Activated CD8-positive, alpha-beta T cell treated with anti-CD3 and anti-CD28 coated beads, Interleukin-2, amount 10 ng/mL, durations not matched to agents 7 days and 5 days (primary cell): ENCODE measurements at regions not wholly inside any gene's neighbourhood (a gene's known extent, or its start where the extent isn't known, plus 50 kb on each side); places are given as distances from the start of the nearest gene placed in this dataset.
A peak's percentile ranks its signal among the peaks of the same experiment; 100 is the strongest.
"Not testable (repeated sequence)": the region's sequence is repeated elsewhere in the genome, so short reads cannot be mapped to it uniquely, and the experiment has no call there.

Experiments
- ATAC-seq: fragments of 150-1000 bp; cut with Tn5 transposase; one replicate; pipeline ENCODE4 v1.10.0; 2021; ENCODE audit warnings: moderate library complexity
- CTCF ChIA-PET: fragments of 350-600 bp; sonication (Branson Sonifier 250); formaldehyde crosslinking; loops from one replicate; lab custom pipeline; 2021; ENCODE audit warnings: antibody characterized with exemption; lab: Charles Lee
- POLR2A ChIA-PET: fragments of 350-600 bp; sonication (Branson Sonifier 250); formaldehyde crosslinking; loops from one replicate; lab custom pipeline; 2021; ENCODE audit warnings: antibody characterized with exemption; lab: Charles Lee
- DNase-seq: peaks from one replicate; pipeline ENCODE4 v3.0.0-alpha.2; 2020
- H3K27ac Mint-ChIP-seq: one replicate; pipeline ENCODE4 v1.8.0; 2021; ENCODE audit warnings: mild to moderate bottlenecking, mixed read lengths
- H3K27me3 Mint-ChIP-seq: one replicate; pipeline ENCODE4 v1.8.0; 2021; ENCODE audit warnings: low read depth, mixed read lengths
- H3K36me3 Mint-ChIP-seq: one replicate; pipeline ENCODE4 v1.8.0; 2021; ENCODE audit warnings: low read depth, mixed read lengths
- H3K4me1 Mint-ChIP-seq: one replicate; pipeline ENCODE4 v1.8.0; 2021; ENCODE audit warnings: low read depth, mixed read lengths
- H3K4me3 Mint-ChIP-seq: one replicate; pipeline ENCODE4 v1.8.0; 2021; ENCODE audit warnings: mild to moderate bottlenecking, mixed read lengths
- H3K9me3 Mint-ChIP-seq: one replicate; pipeline ENCODE4 v1.8.0; 2022; ENCODE audit warnings: mixed read lengths; ENCODE audit not compliant: insufficient read depth

DNA sequence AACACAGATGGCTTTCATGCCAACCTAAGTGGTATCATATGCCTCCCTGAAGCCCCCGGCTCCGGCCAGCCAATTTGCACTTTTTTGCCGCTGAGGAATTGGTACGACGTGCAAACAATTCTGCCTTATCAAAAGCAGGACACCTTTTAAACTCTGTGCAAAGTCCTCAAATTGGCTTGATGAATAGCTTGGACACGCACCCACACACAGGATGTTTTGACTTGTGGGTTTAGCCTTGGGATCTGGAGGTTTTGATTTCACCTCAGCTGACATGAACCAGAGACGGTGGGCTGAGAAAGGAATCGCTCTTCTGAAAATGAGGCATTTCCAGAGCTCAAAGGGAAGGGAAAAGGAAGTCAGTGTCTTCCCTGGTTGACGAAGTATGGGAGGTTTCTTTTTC lies 110.8 kb upstream of the SHOX start:
- ChIA-PET CTCF (no interaction called here), POLR2A (no interaction called here)
- H3K36me3 Mint-ChIP-seq, result no peaks in the 10 kb centered on the region
- no peak overlapping the region for H3K27ac Mint-ChIP-seq
- no peaks in the 10 kb centered on the region for H3K27me3 Mint-ChIP-seq
- H3K4me3 Mint-ChIP-seq, result no peak overlapping the region
- H3K4me1 Mint-ChIP-seq, result no peaks in the 10 kb centered on the region
- ATAC-seq, result no peak
- peaks cover 4% of the 10 kb centered on the region for H3K9me3 Mint-ChIP-seq
- DNase-seq, result no peak

DNA sequence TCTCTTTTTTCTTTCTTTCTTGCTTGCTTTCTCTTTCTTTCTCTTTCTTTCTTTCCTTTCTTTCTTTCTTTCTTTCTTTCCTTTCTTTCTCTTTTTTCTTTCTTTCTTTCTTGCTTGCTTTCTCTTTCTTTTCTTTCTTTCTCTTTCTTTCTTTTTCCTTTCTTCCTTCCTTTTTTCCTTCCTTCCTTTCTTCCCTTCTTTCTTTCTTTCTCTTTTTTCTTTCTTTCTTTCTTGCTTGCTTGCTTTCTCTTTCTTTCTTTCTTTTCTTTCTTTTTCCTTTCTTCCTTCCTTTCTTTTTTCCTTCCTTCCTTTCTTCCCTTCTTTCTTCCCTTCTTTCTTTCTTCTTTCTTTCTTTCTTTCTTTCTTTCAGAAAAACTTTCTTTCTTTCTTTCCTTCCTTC lies 108.1 kb upstream of the SHOX start:
- ChIA-PET CTCF (no interaction called here), POLR2A (no interaction called here)
- H3K27me3 Mint-ChIP-seq, result no peaks in the 10 kb centered on the region
- no peaks in the 10 kb centered on the region for H3K36me3 Mint-ChIP-seq
- no peak overlapping the region for H3K4me3 Mint-ChIP-seq
- no peak for ATAC-seq
- H3K9me3 Mint-ChIP-seq, result peaks cover 4% of the 10 kb centered on the region
- DNase-seq, result no peak
- H3K4me1 Mint-ChIP-seq, result no peaks in the 10 kb centered on the region
- no peak overlapping the region for H3K27ac Mint-ChIP-seq

DNA sequence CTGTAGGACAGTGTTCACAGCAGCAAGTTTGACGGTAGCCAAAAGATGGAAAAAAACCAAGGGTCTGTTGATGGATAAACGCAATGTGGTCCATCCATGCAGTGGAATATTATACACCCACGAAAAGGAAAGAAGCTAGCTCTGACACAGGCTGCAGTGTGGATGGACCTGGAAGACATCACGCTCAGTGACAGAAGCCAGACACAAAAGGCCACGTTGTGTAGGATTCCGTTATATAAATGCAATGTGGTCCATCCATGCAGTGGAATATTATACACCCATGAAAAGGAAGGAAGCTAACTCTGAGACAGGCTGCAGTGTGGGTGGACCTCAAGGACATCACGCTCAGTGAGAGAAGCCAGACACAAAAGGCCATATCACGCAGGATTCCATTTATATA lies 105.5 kb upstream of the SHOX start:
- POLR2A ChIA-PET, result no interaction called here

DNA sequence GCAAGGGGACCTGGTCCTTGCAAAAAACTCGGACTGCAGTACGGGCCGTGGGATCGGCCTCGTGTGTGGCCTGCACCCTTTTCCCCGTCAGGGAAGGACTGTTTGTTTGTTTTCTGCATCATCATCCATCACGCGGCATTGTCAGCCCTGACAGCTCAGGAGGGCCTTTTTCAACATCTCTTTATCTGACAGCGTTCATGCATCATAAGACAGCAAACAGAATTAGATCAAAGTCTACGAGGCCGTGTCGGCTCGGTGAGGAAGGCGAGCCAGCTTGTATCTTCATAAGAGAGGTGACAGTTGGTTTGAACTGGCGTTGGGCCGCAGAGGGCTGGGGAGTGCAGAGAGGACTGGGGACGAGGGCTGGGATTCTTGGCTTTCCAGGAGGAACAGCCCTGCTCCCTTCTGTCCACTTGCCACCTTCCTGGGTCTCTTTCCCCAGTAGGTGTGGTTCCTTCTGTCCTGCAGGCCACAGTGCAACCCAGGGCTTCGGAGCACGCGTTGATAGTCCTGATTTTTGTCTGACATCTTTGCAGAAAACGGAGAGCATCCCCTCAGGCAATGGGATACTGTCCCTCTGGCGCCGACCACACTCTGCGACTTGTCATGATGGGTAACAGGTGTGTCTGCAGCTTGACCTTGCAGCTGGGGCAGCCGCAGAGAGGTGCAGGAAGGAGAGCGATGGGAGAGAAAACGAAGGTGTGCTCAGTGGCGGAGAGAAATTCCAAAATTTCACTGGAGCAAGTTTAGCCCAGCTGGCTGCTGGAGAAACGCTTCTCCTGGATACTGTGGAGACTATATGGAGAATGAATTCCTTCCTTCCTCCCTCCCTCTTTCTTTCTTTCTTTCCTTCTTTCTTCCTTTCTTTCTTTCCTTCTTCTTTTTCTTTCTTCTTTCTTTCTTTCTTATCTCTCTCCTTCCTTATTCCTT lies 104.0 kb upstream of the SHOX start:
- ChIA-PET POLR2A (no interaction called here), CTCF (no interaction called here)
- Mint-ChIP-seq H3K4me1 (no peaks in the 10 kb centered on the region), H3K27me3 (no peaks in the 10 kb centered on the region), H3K36me3 (no peaks in the 10 kb centered on the region), H3K27ac (no peak overlapping the region), H3K9me3 (peaks cover 4% of the 10 kb centered on the region), H3K4me3 (no peak overlapping the region)
- no peak for ATAC-seq
- DNase-seq, result peak; percentile 31

More for the DNA sequence above, 105.5 kb upstream of the SHOX start:
- Mint-ChIP-seq H3K4me3 (no peak overlapping the region), H3K27ac (no peak overlapping the region), H3K9me3 (peaks cover 4% of the 10 kb centered on the region), H3K4me1 (no peaks in the 10 kb centered on the region), H3K27me3 (no peaks in the 10 kb centered on the region), H3K36me3 (no peaks in the 10 kb centered on the region)
- CTCF ChIA-PET, result no interaction called here
- ATAC-seq (no peak), DNase-seq (no peak)

DNA sequence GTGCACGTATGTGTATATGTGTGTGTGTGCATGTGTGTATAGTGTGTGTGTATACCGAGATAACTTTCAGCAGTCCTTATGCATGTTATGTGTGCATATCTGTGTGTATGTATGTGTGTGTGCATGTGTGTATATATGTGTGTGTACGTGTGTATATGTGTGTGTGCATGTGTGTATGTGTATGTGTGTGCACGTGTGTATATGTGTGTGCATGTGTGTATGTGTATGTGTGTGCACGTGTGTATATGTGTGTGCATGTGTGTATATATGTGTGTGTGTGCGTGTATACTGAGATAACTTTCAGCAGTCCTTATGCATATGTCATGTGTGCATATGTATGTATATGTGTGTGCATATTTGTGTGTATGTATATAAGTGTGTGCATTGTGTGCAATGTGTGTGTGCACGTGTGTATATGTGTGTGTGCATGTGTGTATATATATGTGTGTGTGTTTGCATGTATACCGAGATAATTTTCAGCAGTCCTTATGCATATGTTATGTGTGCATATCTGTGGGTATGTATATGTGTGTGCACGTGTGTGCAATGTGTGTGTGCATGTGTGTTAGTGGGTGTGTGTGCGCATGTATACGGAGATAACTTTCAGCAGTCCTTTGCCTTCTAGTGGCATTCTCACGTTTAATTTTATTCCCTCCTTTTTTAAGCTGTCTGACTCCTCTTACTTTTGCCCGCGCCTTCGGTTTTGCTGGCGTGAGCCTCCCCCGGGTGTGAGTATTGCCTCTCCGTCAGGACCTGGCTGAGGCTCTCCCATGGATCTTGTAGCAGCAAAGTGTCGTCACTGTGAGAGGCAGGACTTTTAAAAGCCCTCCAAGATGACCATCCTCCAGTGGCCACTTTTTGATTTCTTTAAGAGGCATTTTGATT lies 99.6 kb upstream of the SHOX start:
- H3K27ac Mint-ChIP-seq, result no peak overlapping the region
- no peak for DNase-seq
- ChIA-PET CTCF (no interaction called here), POLR2A (no interaction called here)
- no peaks in the 10 kb centered on the region for H3K4me1 Mint-ChIP-seq
- H3K27me3 Mint-ChIP-seq, result no peaks in the 10 kb centered on the region
- H3K36me3 Mint-ChIP-seq, result no peaks in the 10 kb centered on the region
- no peak for ATAC-seq
- H3K4me3 Mint-ChIP-seq, result no peak overlapping the region
- H3K9me3 Mint-ChIP-seq, result peaks cover 4% of the 10 kb centered on the region

DNA sequence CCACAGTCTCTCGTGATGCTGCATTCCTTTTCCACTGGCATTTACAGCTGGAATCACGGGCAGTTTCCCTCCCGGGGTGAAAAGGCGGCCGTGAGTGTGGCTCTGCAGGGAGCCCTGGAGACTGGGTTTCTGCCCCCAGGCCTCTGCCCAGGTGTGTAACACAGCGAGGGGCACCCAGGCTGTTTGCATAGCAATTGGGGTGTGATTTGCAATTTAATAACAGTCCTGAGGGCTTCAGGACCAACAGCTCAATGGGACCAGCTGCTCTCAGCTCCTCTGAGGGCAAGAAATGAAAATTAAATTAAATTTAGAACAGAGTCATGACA lies 99.0 kb upstream of the SHOX start:
- DNase-seq (no peak), ATAC-seq (no peak)
- no peaks in the 10 kb centered on the region for H3K27me3 Mint-ChIP-seq
- no peaks in the 10 kb centered on the region for H3K36me3 Mint-ChIP-seq
- POLR2A ChIA-PET, result no interaction called here
- no peak overlapping the region for H3K27ac Mint-ChIP-seq
- H3K4me1 Mint-ChIP-seq, result no peaks in the 10 kb centered on the region
- peaks cover 5% of the 10 kb centered on the region for H3K9me3 Mint-ChIP-seq
- no peak overlapping the region for H3K4me3 Mint-ChIP-seq
- CTCF ChIA-PET, result no interaction called here

DNA sequence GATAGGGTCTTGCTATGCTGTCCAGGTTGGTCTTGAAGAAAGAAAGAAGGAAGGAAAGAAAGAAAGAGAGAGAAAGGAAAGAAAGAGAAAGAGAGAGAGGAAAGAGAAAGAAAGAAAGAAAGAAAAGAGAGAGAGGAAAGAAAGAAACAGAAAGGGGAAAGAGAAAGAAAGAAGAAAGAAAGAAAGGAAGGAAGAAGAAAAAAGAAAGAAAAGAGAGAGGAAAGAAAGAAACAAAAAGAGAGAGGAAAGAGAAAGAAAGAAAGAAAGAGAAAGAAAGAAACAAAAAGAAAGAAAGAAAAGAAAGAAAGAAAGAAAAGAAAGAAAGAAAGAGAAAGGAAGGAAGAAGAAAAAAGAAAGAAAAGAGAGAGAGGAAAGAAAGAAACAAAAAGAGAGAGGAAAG lies 95.8 kb upstream of the SHOX start:
- no peaks in the 10 kb centered on the region for H3K27me3 Mint-ChIP-seq
- no peaks in the 10 kb centered on the region for H3K36me3 Mint-ChIP-seq
- ChIA-PET CTCF (no interaction called here), POLR2A (no interaction called here)
- no peak overlapping the region for H3K4me3 Mint-ChIP-seq
- H3K9me3 Mint-ChIP-seq, result peaks cover 10% of the 10 kb centered on the region
- no peak for DNase-seq
- ATAC-seq, result no peak
- no peak overlapping the region for H3K27ac Mint-ChIP-seq
- H3K4me1 Mint-ChIP-seq, result no peaks in the 10 kb centered on the region

DNA sequence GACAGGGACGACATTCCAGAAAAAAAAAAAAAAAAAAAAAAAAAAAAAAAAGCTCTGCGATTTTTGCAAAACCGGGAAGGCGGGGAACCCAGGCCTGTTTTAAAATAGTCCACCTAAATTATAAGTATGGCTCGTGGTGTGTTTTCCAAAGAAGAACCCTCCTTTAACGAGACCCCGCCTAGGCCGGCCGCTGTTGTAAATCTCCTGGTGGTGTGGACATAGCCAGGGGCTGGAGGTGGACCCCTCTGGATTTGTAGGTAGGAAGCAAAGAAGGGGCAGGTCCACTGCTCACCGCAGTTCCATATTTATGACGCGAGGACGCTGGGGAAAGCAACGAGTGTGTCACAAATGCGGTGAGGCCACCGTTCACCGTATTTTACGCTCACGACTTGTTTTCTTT lies 94.0 kb upstream of the SHOX start:
- Mint-ChIP-seq H3K36me3 (no peaks in the 10 kb centered on the region), H3K9me3 (peaks cover 10% of the 10 kb centered on the region), H3K27me3 (no peaks in the 10 kb centered on the region), H3K4me3 (no peak overlapping the region), H3K27ac (no peak overlapping the region), H3K4me1 (no peaks in the 10 kb centered on the region)
- ChIA-PET CTCF (no interaction called here), POLR2A (no interaction called here)
- no peak for ATAC-seq
- no peak for DNase-seq

DNA sequence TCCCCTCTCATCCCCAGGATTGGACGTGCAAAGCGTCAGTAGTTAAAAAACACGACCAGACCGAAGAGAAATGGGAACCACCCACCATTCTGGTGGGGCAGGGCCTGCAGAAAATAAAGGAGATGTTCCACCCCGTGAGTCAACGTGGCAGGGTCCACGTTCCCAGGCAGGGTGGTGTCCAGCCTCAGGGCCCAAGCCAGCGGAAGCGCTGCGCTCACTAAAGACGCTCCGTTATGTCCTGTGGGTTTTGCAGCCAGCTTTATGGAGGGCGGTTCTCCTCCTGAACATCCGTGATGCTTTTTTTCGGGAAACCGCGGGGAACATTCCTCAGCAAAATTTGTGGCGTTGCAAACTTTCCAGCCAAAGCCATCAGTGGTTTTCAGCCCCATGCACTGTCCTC lies 93.4 kb upstream of the SHOX start:
- no peaks in the 10 kb centered on the region for H3K36me3 Mint-ChIP-seq
- H3K27ac Mint-ChIP-seq, result no peak overlapping the region
- ATAC-seq (no peak), DNase-seq (no peak)
- no peak overlapping the region for H3K4me3 Mint-ChIP-seq
- CTCF ChIA-PET, result no interaction called here
- H3K4me1 Mint-ChIP-seq, result no peaks in the 10 kb centered on the region
- POLR2A ChIA-PET, result no interaction called here
- H3K27me3 Mint-ChIP-seq, result no peaks in the 10 kb centered on the region
- peaks cover 10% of the 10 kb centered on the region for H3K9me3 Mint-ChIP-seq

DNA sequence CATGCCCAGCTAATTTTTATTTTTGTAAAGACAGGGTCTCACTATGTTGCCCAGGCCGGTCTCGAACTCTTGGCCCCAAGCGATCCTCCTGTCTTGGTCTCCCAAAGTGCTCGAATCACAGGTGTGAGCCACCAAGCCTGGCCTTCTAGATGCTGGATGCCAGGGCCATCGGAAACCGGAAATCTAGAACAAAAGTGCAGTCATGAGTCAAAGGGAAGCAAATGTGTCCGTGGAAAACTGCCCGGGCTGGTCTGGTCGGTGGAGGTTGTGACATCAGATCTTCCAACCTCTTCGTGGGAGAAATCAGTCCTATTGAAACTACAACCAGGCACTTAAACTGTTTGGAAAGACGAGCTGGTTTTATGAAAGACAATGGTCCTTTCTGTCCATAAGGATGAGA lies 92.3 kb upstream of the SHOX start:
- no peaks in the 10 kb centered on the region for H3K4me1 Mint-ChIP-seq
- H3K27ac Mint-ChIP-seq, result no peak overlapping the region
- POLR2A ChIA-PET, result no interaction called here
- peaks cover 10% of the 10 kb centered on the region for H3K9me3 Mint-ChIP-seq
- DNase-seq, result no peak
- no peaks in the 10 kb centered on the region for H3K27me3 Mint-ChIP-seq
- CTCF ChIA-PET, result no interaction called here
- ATAC-seq, result no peak
- no peaks in the 10 kb centered on the region for H3K36me3 Mint-ChIP-seq
- H3K4me3 Mint-ChIP-seq, result no peak overlapping the region

DNA sequence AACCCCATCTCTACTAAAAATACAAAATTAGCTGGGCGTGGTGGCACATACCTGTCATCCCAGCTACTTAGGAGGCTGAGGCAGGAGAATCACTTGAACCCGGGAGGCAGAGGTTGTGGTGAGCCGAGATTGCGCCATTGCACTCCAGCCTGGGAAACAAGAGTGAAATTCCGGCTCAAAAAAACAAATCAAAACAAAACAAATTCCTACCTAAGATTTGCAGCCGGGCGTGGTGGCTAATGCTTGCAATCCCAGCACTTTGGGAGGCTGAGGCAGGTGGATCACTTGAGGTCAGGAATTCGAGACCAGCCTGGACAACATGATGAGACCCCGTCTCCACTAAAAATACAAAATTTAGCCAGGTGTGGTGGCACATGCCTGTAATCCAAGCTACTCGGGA lies 89.6 kb upstream of the SHOX start:
- POLR2A ChIA-PET, DNase-seq, CTCF ChIA-PET, H3K27me3 Mint-ChIP-seq, H3K9me3 Mint-ChIP-seq, H3K4me1 Mint-ChIP-seq, H3K4me3 Mint-ChIP-seq, ATAC-seq, H3K27ac Mint-ChIP-seq, H3K36me3 Mint-ChIP-seq: not testable (repeated sequence)

DNA sequence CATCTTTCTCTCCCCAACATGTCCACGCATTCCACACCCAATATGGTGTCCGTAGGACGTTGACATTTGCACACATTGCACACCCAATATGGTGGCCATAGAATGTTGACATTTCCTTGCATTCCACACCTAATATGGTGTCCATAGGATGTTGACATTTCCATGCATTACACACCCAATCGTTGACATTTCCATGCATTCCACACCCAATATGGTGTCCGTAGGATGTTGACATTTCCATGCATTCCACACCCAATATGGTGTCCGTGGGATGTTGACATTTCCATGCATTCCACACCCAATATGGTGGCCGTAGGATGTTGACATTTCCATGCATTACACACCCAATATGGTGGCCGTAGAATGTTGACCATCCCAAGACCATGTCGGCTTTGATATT lies 88.4 kb upstream of the SHOX start:
- Mint-ChIP-seq H3K9me3 (no peaks in the 10 kb centered on the region), H3K27me3 (no peaks in the 10 kb centered on the region), H3K4me1 (no peaks in the 10 kb centered on the region), H3K27ac (no peak overlapping the region), H3K36me3 (no peaks in the 10 kb centered on the region), H3K4me3 (no peak overlapping the region)
- ChIA-PET POLR2A (no interaction called here), CTCF (no interaction called here)
- ATAC-seq (no peak), DNase-seq (no peak)
